ENCODE measurements at regions not wholly inside any gene's neighbourhood (a gene's known extent, or its start where the extent isn't known, plus 50 kb on each side); places are given as distances from the start of the nearest gene placed in this dataset.

DNA sequence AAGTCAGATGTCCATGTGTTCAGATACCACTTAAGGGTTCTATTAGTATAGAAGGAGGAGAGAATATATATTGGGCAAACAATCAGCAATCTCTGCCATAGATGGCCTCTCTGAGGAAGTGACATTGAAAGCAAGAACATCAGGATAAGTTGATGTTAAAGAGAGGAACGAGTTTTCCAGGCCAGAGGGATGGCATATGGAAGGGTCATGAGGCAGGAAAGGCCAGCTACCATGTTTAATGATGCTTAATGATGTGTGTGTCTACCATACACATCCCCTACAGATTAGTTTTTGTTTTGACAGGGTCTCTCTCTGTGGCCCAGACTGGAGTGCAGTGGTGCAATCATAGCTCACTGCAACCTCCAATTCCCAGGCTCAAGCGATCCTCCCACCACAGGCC is 63.0 kb downstream of the PTTG1 start:
- TF ChIP-seq SIN3A (IDR thresholded peaks at IDR 0.05; ENCODE audit: borderline replicate concordance, low read depth, low read length) = no peak
- TF ChIP-seq NFIC (IDR thresholded peaks at IDR 0.05; ENCODE audit: borderline replicate concordance) = no peak
- no peak for TF ChIP-seq GABPA (IDR thresholded peaks at IDR 0.05; ENCODE audit: low read depth)
- TF ChIP-seq, protein P1, sequence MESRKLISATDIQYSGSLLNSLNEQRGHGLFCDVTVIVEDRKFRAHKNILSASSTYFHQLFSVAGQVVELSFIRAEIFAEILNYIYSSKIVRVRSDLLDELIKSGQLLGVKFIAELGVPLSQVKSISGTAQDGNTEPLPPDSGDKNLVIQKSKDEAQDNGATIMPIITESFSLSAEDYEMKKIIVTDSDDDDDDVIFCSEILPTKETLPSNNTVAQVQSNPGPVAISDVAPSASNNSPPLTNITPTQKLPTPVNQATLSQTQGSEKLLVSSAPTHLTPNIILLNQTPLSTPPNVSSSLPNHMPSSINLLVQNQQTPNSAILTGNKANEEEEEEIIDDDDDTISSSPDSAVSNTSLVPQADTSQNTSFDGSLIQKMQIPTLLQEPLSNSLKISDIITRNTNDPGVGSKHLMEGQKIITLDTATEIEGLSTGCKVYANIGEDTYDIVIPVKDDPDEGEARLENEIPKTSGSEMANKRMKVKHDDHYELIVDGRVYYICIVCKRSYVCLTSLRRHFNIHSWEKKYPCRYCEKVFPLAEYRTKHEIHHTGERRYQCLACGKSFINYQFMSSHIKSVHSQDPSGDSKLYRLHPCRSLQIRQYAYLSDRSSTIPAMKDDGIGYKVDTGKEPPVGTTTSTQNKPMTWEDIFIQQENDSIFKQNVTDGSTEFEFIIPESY (IDR thresholded peaks at IDR 0.05; ENCODE audit: borderline replicate concordance, low read depth) = no peak
- TF ChIP-seq MXI1 (IDR thresholded peaks at IDR 0.05; ENCODE audit: low read depth, low read length) = no peak
- TF ChIP-seq POLR2AphosphoS5 (IDR thresholded peaks at IDR 0.05; ENCODE audit: low read depth, low read length) = no peak
- TF ChIP-seq EZH2phosphoT487 (IDR thresholded peaks at IDR 0.05; ENCODE audit: borderline replicate concordance, low read depth) = no peak
- no peak for TF ChIP-seq IRF3 (IDR thresholded peaks at IDR 0.05; ENCODE audit: low read depth, low read length)
- no peak for TF ChIP-seq NRF1 (IDR thresholded peaks at IDR 0.05; ENCODE audit: low read depth, low read length)
- no peak for TF ChIP-seq ELF1 (IDR thresholded peaks at IDR 0.05)
- TF ChIP-seq FOXJ3 (CRISPR knock-in tag; IDR thresholded peaks at IDR 0.05) = no peak
- no peak for TF ChIP-seq GATA2 (CRISPR knock-in tag; IDR thresholded peaks at IDR 0.05)
- CTCF ChIA-PET = interaction anchor here (1.1 kb wide), 1 partner anchor 18 kb away, joined by 3 read pairs; no protein-coding TSS in a partner anchor
- H2AFZ ChIP-seq (ENCODE audit: low read depth) = no peak overlapping the region

GRCh38 chr5:160485364-160485969 is 63.8 kb downstream of the PTTG1 start:
- no peak overlapping the region for H3K4me3 ChIP-seq (ENCODE audit: low read depth in 2 of 2, low read length in 1 of 2)
- no peak overlapping the region for H3K9ac ChIP-seq
- ChIA-PET CTCF (interaction anchor here (1.1 kb wide), 1 partner anchor 19 kb away, joined by 3 read pairs; no protein-coding TSS in a partner anchor), POLR2A (no interaction called here)
- H3K4me2 ChIP-seq = no peak overlapping the region
- H3K79me2 ChIP-seq (ENCODE audit: insufficient read depth) = no peaks in the 10 kb centered on the region; the same call in 1 of the 2 replicates
- H3F3A ChIP-seq (replicated peaks; ENCODE audit: insufficient read depth) = no peaks in the 10 kb centered on the region
- WGBS (ENCODE audit: low lambda C conversion rate) = 68% methylated on average over 5 of the region's 5 CpGs
- no peaks in the 10 kb centered on the region for H3K9me2 ChIP-seq
- no peak overlapping the region for H2AFZ ChIP-seq (ENCODE audit: low read depth)
- no peaks in the 10 kb centered on the region for H3K36me3 ChIP-seq (replicated peaks in 1 of 2; ENCODE audit: control insufficient read depth in 1 of 2, insufficient read depth in 2 of 2, low read length in 1 of 2)
- H3K27me3 ChIP-seq (ENCODE audit: insufficient read depth) = no peaks in the 10 kb centered on the region
- no peaks in the 10 kb centered on the region for H3K9me3 ChIP-seq
- peaks cover 0 to 3% of the 10 kb centered on the region in 2 experiments; a peak in 1 of 4 replicates for H3K4me1 ChIP-seq (ENCODE audit: control insufficient read depth in 1 of 2, insufficient read depth in 2 of 2, low read depth in 1 of 2, low read length in 1 of 2)
- no peak for DNase-seq
- H3K27ac ChIP-seq (ENCODE audit: low read depth in 2 of 2, low read length in 1 of 2) = no peak overlapping the region
- no peaks in the 10 kb centered on the region for H4K20me1 ChIP-seq (ENCODE audit: insufficient read depth)
- TF ChIP-seq RCOR1 (IDR thresholded peaks at IDR 0.05; ENCODE audit: low read length) (no peak), TAF1 (IDR thresholded peaks at IDR 0.05; ENCODE audit: borderline replicate concordance, low read depth, low read length) (no peak), NRF1 (IDR thresholded peaks at IDR 0.05; ENCODE audit: low read depth, low read length) (no peak)

More for the DNA sequence above, 63.0 kb downstream of the PTTG1 start:
- Histone ChIP-seq H4K20me1 (ENCODE audit: insufficient read depth) (no peaks in the 10 kb centered on the region), H3K9me3 (no peaks in the 10 kb centered on the region), H3K79me2 (ENCODE audit: insufficient read depth) (no peaks in the 10 kb centered on the region; the same call in 1 of the 2 replicates), H3K4me2 (no peak overlapping the region), H3K4me3 (ENCODE audit: low read depth in 2 of 2, low read length in 1 of 2) (no peak overlapping the region), H3K4me1 (ENCODE audit: control insufficient read depth in 1 of 2, insufficient read depth in 2 of 2, low read depth in 1 of 2, low read length in 1 of 2) (peaks cover 0 to 7% of the 10 kb centered on the region in 2 experiments; a peak in 1 of 4 replicates), H3K9ac (no peak overlapping the region), H3F3A (replicated peaks; ENCODE audit: insufficient read depth) (peaks cover 2% of the 10 kb centered on the region), H3K27ac (ENCODE audit: low read depth in 2 of 2, low read length in 1 of 2) (no peak overlapping the region), H3K36me3 (replicated peaks in 1 of 2; ENCODE audit: control insufficient read depth in 1 of 2, insufficient read depth in 2 of 2, low read length in 1 of 2) (no peaks in the 10 kb centered on the region), H3K9me2 (no peaks in the 10 kb centered on the region), H3K27me3 (ENCODE audit: insufficient read depth) (no peaks in the 10 kb centered on the region)
- WGBS (ENCODE audit: low lambda C conversion rate) = 71% methylated on average over 2 of the region's 2 CpGs
- POLR2A ChIA-PET = no interaction called here
- no peak for DNase-seq
